ENCODE measurements at regions not wholly inside any gene's neighbourhood (a gene's known extent, or its start where the extent isn't known, plus 50 kb on each side); places are given as distances from the start of the nearest gene placed in this dataset.

DNA sequence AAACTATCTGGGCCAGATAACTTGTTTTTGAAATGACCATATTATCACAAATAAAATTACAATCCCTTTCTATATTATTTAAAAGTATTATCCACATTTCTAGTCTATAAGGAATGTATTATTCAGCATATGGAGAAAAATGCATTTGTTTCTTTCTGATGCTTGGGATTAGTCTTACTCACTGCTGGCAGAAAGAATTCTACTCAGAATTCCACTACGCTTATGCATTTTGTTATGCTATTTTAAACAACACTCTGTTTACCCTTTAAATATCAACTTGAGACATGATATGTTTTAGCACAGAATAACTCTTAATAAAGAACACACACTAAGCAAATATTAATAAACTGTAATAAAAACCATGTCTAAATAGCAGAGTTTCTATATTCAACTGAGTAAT is 77.6 kb upstream of the ANO3 start:
- TF ChIP-seq, protein P1, sequence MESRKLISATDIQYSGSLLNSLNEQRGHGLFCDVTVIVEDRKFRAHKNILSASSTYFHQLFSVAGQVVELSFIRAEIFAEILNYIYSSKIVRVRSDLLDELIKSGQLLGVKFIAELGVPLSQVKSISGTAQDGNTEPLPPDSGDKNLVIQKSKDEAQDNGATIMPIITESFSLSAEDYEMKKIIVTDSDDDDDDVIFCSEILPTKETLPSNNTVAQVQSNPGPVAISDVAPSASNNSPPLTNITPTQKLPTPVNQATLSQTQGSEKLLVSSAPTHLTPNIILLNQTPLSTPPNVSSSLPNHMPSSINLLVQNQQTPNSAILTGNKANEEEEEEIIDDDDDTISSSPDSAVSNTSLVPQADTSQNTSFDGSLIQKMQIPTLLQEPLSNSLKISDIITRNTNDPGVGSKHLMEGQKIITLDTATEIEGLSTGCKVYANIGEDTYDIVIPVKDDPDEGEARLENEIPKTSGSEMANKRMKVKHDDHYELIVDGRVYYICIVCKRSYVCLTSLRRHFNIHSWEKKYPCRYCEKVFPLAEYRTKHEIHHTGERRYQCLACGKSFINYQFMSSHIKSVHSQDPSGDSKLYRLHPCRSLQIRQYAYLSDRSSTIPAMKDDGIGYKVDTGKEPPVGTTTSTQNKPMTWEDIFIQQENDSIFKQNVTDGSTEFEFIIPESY (IDR thresholded peaks at IDR 0.05; ENCODE audit: extremely low read depth, insufficient replicate concordance, low read length) = no peak
- TF ChIP-seq SIN3A (IDR thresholded peaks at IDR 0.05; ENCODE audit: low read depth) (no peak), CTCF (IDR thresholded peaks at IDR 0.05 in 2 of 3, conservative IDR thresholded peaks at IDR 0.05 in 1 of 3; ENCODE audit: borderline replicate concordance in 1 of 3, insufficient read depth in 1 of 3, low read depth in 2 of 3, low read length in 2 of 3) (no peak), POLR2A (IDR thresholded peaks at IDR 0.05; ENCODE audit: borderline replicate concordance, extremely low read depth, insufficient read depth, insufficient read length) (no peak), POLR2AphosphoS5 (IDR thresholded peaks at IDR 0.05; ENCODE audit: low read depth, low read length) (no peak), JUND (IDR thresholded peaks at IDR 0.05) (no peak), ELF1 (IDR thresholded peaks at IDR 0.05; ENCODE audit: borderline replicate concordance, low read depth) (no peak), RAD21 (IDR thresholded peaks at IDR 0.05; ENCODE audit: low read depth) (no peak), EZH2phosphoT487 (IDR thresholded peaks at IDR 0.05; ENCODE audit: borderline replicate concordance) (no peak), EZH2 (IDR thresholded peaks at IDR 0.05) (no peak)
- TF ChIP-seq, protein P2, sequence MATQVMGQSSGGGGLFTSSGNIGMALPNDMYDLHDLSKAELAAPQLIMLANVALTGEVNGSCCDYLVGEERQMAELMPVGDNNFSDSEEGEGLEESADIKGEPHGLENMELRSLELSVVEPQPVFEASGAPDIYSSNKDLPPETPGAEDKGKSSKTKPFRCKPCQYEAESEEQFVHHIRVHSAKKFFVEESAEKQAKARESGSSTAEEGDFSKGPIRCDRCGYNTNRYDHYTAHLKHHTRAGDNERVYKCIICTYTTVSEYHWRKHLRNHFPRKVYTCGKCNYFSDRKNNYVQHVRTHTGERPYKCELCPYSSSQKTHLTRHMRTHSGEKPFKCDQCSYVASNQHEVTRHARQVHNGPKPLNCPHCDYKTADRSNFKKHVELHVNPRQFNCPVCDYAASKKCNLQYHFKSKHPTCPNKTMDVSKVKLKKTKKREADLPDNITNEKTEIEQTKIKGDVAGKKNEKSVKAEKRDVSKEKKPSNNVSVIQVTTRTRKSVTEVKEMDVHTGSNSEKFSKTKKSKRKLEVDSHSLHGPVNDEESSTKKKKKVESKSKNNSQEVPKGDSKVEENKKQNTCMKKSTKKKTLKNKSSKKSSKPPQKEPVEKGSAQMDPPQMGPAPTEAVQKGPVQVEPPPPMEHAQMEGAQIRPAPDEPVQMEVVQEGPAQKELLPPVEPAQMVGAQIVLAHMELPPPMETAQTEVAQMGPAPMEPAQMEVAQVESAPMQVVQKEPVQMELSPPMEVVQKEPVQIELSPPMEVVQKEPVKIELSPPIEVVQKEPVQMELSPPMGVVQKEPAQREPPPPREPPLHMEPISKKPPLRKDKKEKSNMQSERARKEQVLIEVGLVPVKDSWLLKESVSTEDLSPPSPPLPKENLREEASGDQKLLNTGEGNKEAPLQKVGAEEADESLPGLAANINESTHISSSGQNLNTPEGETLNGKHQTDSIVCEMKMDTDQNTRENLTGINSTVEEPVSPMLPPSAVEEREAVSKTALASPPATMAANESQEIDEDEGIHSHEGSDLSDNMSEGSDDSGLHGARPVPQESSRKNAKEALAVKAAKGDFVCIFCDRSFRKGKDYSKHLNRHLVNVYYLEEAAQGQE (IDR thresholded peaks at IDR 0.05; ENCODE audit: low read depth) = no peak
- TF ChIP-seq, protein P3, sequence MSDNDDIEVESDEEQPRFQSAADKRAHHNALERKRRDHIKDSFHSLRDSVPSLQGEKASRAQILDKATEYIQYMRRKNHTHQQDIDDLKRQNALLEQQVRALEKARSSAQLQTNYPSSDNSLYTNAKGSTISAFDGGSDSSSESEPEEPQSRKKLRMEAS (IDR thresholded peaks at IDR 0.05) = no peak

Measured in HCT116 (cell line).